K562 (cell line): ENCODE measurements at regions not wholly inside any gene's neighbourhood (a gene's known extent, or its start where the extent isn't known, plus 50 kb on each side); places are given as distances from the start of the nearest gene placed in this dataset.

ENCODE experiments used
- ATAC-seq: fragments of 200-7000 bp; cut with Tn5 transposase; 3 replicates; pipeline ENCODE4 v1.9.1; 2020; ENCODE audit warnings: moderate library complexity
- BruUV-seq: library from RNA; stranded (reverse); fragments of 400-500 nt; replicated peaks from 2 replicates; lab custom pipeline; 2021; lab: Mats Ljungman, UMichigan
- CTCF ChIA-PET: fragments of 300-600 bp; formaldehyde crosslinking; extraction: SDS; loops from one replicate; lab custom pipeline; 2021; ENCODE audit warnings: low intra/inter-chr PET ratio; lab: Yijun Ruan, JAX
- POLR2A ChIA-PET: fragments of 300-600, 350-650 bp; sonication (Branson Sonifier 250); formaldehyde crosslinking; extraction: SDS; loops from one replicate; lab custom pipeline; 2021; ENCODE audit warnings: antibody characterized with exemption, inconsistent platforms; lab: Yijun Ruan, JAX
- DNase-seq, 4 experiments: peaks; one replicate each; pipeline versions ENCODE4 v3.0.0 to v3.0.0-alpha.2; 2011 to 2018; ENCODE audit warnings: low spot score in 3 of 4, mixed read lengths in 3 of 4; ENCODE audit errors: extremely low read depth in 1 of 4
- FAIRE-seq: peaks from 2 replicates; lab custom pipeline; 2011; peaks lifted over from hg19 to GRCh38; lab: Jason Lieb, UNC
- H2AFZ ChIP-seq: 2 replicates; pipeline ENCODE4 v1.6.0; 2011; ENCODE audit warnings: low read depth, low read length, control low read depth, inconsistent platforms
- H3K27ac ChIP-seq: fragments of 200-600 bp; 3 replicates; pipeline ENCODE4 v1.8.0; 2011; ENCODE audit warnings: low read depth, mild to moderate bottlenecking, control low read depth, inconsistent platforms, low read length, moderate library complexity, mixed read lengths; ENCODE audit errors: extremely low read depth
- H3K27me3 ChIP-seq, 2 experiments: fragments of 300-600 bp in 1 of 2; 2 replicates in 1 of 2; 3 replicates in 1 of 2; pipeline versions ENCODE4 v1.6.0 to v1.8.0; 2011; ENCODE audit warnings: inconsistent platforms in 2 of 2, low read length in 2 of 2, mild to moderate bottlenecking in 1 of 2, mixed read lengths in 1 of 2, moderate library complexity in 1 of 2; ENCODE audit not compliant: control insufficient read depth in 2 of 2, insufficient read depth in 2 of 2
- H3K36me3 ChIP-seq: fragments of 300-600 bp; 3 replicates; pipeline ENCODE4 v1.8.0; 2011; ENCODE audit warnings: mild to moderate bottlenecking, low read length, inconsistent platforms; ENCODE audit not compliant: control insufficient read depth, insufficient read depth
- H3K4me1 ChIP-seq, 2 experiments: fragments of 200-600 bp in 1 of 2; replicated peaks in 1 of 2; 2 replicates in 1 of 2; 3 replicates in 1 of 2; pipeline versions ENCODE4 v1.5.1 to v1.8.0; 2011; ENCODE audit warnings: inconsistent platforms in 2 of 2, low read length in 2 of 2, mild to moderate bottlenecking in 1 of 2, mixed read lengths in 1 of 2, moderate library complexity in 1 of 2; ENCODE audit not compliant: control insufficient read depth in 2 of 2, insufficient read depth in 2 of 2
- H3K4me2 ChIP-seq: 2 replicates; pipeline ENCODE4 v1.6.1; 2011; ENCODE audit warnings: low read length, control low read depth, inconsistent platforms, mixed read lengths; ENCODE audit not compliant: insufficient read depth
- H3K4me3 ChIP-seq: fragments of 200-600 bp; sonication (generic), shearing (Covaris generic); 2 replicates; pipeline ENCODE4 v1.5.1; 2016; ENCODE audit warnings: control low read depth, inconsistent platforms
- H3K79me2 ChIP-seq: fragments of 200-600 bp; 3 replicates; pipeline ENCODE4 v1.8.0; 2011; ENCODE audit warnings: low read length, inconsistent platforms; ENCODE audit not compliant: control insufficient read depth, insufficient read depth
- H3K9ac ChIP-seq, 2 experiments: 2 replicates each; pipeline versions ENCODE4 v1.6.0 to v1.6.1; 2011; ENCODE audit warnings: low read depth in 2 of 2, low read length in 2 of 2, control low read depth in 1 of 2, inconsistent platforms in 1 of 2, mild to moderate bottlenecking in 1 of 2, mixed read lengths in 1 of 2; ENCODE audit not compliant: insufficient read depth in 1 of 2
- H3K9me1 ChIP-seq: one replicate; pipeline ENCODE4 v1.6.0; 2011; ENCODE audit warnings: inconsistent platforms, mild to moderate bottlenecking, low read length, moderate library complexity; ENCODE audit not compliant: control insufficient read depth, insufficient read depth
- H3K9me3 ChIP-seq: replicated peaks from 2 replicates; pipeline ENCODE4 v1.5.1; 2011; ENCODE audit warnings: low read depth, low read length, inconsistent platforms; ENCODE audit not compliant: control insufficient read depth, insufficient read depth
- H4K20me1 ChIP-seq: replicated peaks from 2 replicates; pipeline ENCODE4 v1.6.1; 2011; ENCODE audit warnings: low read length, inconsistent platforms, mixed read lengths; ENCODE audit not compliant: control insufficient read depth, insufficient read depth
- HDAC6 ChIP-seq: IDR thresholded peaks from 2 replicates; pipeline ENCODE4 v1.6.1; 2012; ENCODE audit warnings: low read depth, mild to moderate bottlenecking, control low read depth, inconsistent platforms, low read length, moderate library complexity
- IRF2 ChIP-seq: sonication (generic); formaldehyde crosslinking; IDR thresholded peaks from 2 replicates; pipeline ENCODE4 v1.8.1; 2022; ENCODE audit warnings: mild to moderate bottlenecking, missing genetic modification reagents
- PKNOX1 ChIP-seq: fragments of 450-650 bp; IDR thresholded peaks from 2 replicates; pipeline ENCODE4 v1.6.1; 2016
- PRPF4 ChIP-seq: fragments of 200-400 bp; formaldehyde crosslinking; IDR thresholded peaks from one replicate; pipeline ENCODE4 v1.6.1; 2017; ENCODE audit warnings: low read length, low read depth, mild to moderate bottlenecking; ENCODE audit not compliant: insufficient read depth, poor library complexity, severe bottlenecking
- RHOXF2B ChIP-seq: fragments of 250-450 bp; sonication (Bioruptor Pico); conservative IDR thresholded peaks from 2 replicates; pipeline ENCODE4 v1.5.1; 2021
- ZBED1 ChIP-seq: IDR thresholded peaks from 2 replicates; pipeline ENCODE4 v1.6.1; 2014
- ZNF780A ChIP-seq: fragments of 250-450 bp; sonication (Bioruptor Pico); IDR thresholded peaks from 2 replicates; pipeline ENCODE4 v1.5.0; 2021; ENCODE audit warnings: mild to moderate bottlenecking
- WGBS: fragments of 100-300 bp; shearing (Covaris generic); methylation state at CpG from one replicate; pipeline ENCODE4 v1.1.6; 2016; ENCODE audit warnings: low coverage, mixed read lengths; ENCODE audit not compliant: insufficient coverage; ENCODE audit errors: missing lambda C conversion rate; 5-methylcytosine and 5-hydroxymethylcytosine counted together
- in situ Hi-C: fragments of 300-500 bp; cut with MboI; formaldehyde crosslinking; loops from 4 replicates; pipeline ENCODE4 v1.15.0; 2018; ENCODE audit warnings: inconsistent platforms, mixed read lengths
- intact Hi-C: fragments of 100-400 bp; cut with micrococcal nuclease; formaldehyde crosslinking; loops from 2 replicates; pipeline ENCODE4 v1.14.2; 2022

GRCh38 chr1:73859227-73859626 lies 338.7 kb downstream of the LRRIQ3 start:
- no peak for TF ChIP-seq ZNF780A (CRISPR knock-in tag)
- TF ChIP-seq PKNOX1: no peak
- TF ChIP-seq HDAC6: no peak
- TF ChIP-seq ZBED1: no peak
- no peak for TF ChIP-seq PRPF4
- no peak for TF ChIP-seq RHOXF2B (CRISPR knock-in tag)
- no peak for TF ChIP-seq IRF2 (CRISPR knock-in tag)
- Histone ChIP-seq H3K4me1 (no peaks in the 10 kb centered on the region), H3K9me1 (no peaks in the 10 kb centered on the region), H3K27ac (no peak overlapping the region), H3K27me3 (no peaks in the 10 kb centered on the region), H3K79me2 (no peaks in the 10 kb centered on the region), H4K20me1 (no peaks in the 10 kb centered on the region), H3K9me3 (no peaks in the 10 kb centered on the region), H3K9ac (no peak overlapping the region), H3K4me2 (no peak overlapping the region), H3K4me3 (no peak overlapping the region), H2AFZ (no peak overlapping the region), H3K36me3 (no peaks in the 10 kb centered on the region)
- FAIRE-seq (no peak), DNase-seq (no peak), ATAC-seq (no peak)
- CTCF ChIA-PET: no interaction called here
- in situ Hi-C loops: no loop called here
- no TSS peak for BruUV-seq
- 0% methylated on average over 1 of the region's 1 CpG for WGBS
- POLR2A ChIA-PET: no interaction called here
- intact Hi-C loops: no loop called here
